ENCODE measurements at regions not wholly inside any gene's neighbourhood (a gene's known extent, or its start where the extent isn't known, plus 50 kb on each side); places are given as distances from the start of the nearest gene placed in this dataset.

GRCh38 chr5:9919306-9920030 lies 289.3 kb upstream of the TAS2R1 start:
- TF ChIP-seq CTCF (IDR thresholded peaks at IDR 0.05; ENCODE audit: poor library complexity, severe bottlenecking) (no peak), POLR2AphosphoS5 (IDR thresholded peaks at IDR 0.05) (no peak), EZH2 (IDR thresholded peaks at IDR 0.05; ENCODE audit: borderline replicate concordance, insufficient read depth, low read length, poor library complexity, severe bottlenecking) (no peak), MXI1 (conservative IDR thresholded peaks at IDR 0.05; ENCODE audit: poor library complexity, severe bottlenecking) (no peak), TAF1 (IDR thresholded peaks at IDR 0.05; ENCODE audit: low read depth) (no peak), SMC3 (conservative IDR thresholded peaks at IDR 0.05; ENCODE audit: poor library complexity) (no peak)

Data from neural cell (in vitro differentiated cells).